GM23338 (cell line): ENCODE measurements at regions not wholly inside any gene's neighbourhood (a gene's known extent, or its start where the extent isn't known, plus 50 kb on each side); places are given as distances from the start of the nearest gene placed in this dataset.

ENCODE experiments used
- ATAC-seq: fragments of 200-7000 bp; cut with Tn5 transposase; 3 replicates; pipeline ENCODE4 v1.9.1; 2020
- DNase-seq: peaks from one replicate; pipeline ENCODE4 v3.0.0-alpha.2; 2015; ENCODE audit warnings: low spot score
- H2AFZ ChIP-seq: fragments of 200-600 bp; sonication (generic); 2 replicates; pipeline ENCODE4 v1.8.0; 2016; ENCODE audit warnings: antibody characterized with exemption, mild to moderate bottlenecking, moderate library complexity
- H3F3A ChIP-seq: fragments of 200-600 bp; sonication (generic); replicated peaks from 2 replicates; pipeline ENCODE4 v1.8.0; 2017; ENCODE audit warnings: antibody characterized with exemption, mixed run types, low read depth
- H3K27ac ChIP-seq: fragments of 200-600 bp; sonication (generic); 2 replicates; pipeline ENCODE4 v1.6.1; 2016; ENCODE audit warnings: low read depth
- H3K27me3 ChIP-seq: fragments of 200-600 bp; sonication (generic); 2 replicates; pipeline ENCODE4 v1.8.0; 2016; ENCODE audit warnings: mild to moderate bottlenecking, mixed run types, moderate library complexity; ENCODE audit not compliant: insufficient read depth
- H3K36me3 ChIP-seq: fragments of 200-600 bp; sonication (generic); 2 replicates; pipeline ENCODE4 v1.8.0; 2016; ENCODE audit warnings: mild to moderate bottlenecking; ENCODE audit not compliant: insufficient read depth
- H3K4me1 ChIP-seq: fragments of 200-600 bp; sonication (generic); 2 replicates; pipeline ENCODE4 v1.8.0; 2016; ENCODE audit warnings: mild to moderate bottlenecking, moderate library complexity; ENCODE audit not compliant: insufficient read depth
- H3K4me2 ChIP-seq: fragments of 200-600 bp; sonication (generic); 2 replicates; pipeline ENCODE4 v1.7.1; 2017; ENCODE audit warnings: mixed run types
- H3K4me3 ChIP-seq: fragments of 200-600 bp; sonication (generic); 2 replicates; pipeline ENCODE4 v1.6.1; 2016; ENCODE audit warnings: mixed run types
- H3K79me2 ChIP-seq: fragments of 200-600 bp; sonication (generic); replicated peaks from 2 replicates; pipeline ENCODE4 v1.8.0; 2017; ENCODE audit warnings: mild to moderate bottlenecking; ENCODE audit not compliant: insufficient read depth
- H3K9me2 ChIP-seq: fragments of 200-600 bp; sonication (generic); 2 replicates; pipeline ENCODE4 v1.8.0; 2017; ENCODE audit not compliant: insufficient read depth
- H4K20me1 ChIP-seq: fragments of 200-600 bp; sonication (generic); replicated peaks from 2 replicates; pipeline ENCODE4 v1.8.0; 2017; ENCODE audit warnings: mild to moderate bottlenecking; ENCODE audit not compliant: insufficient read depth
- H3K27ac Mint-ChIP-seq: 2 replicates; pipeline ENCODE4 v1.8.0; 2020; ENCODE audit warnings: inconsistent platforms, mild to moderate bottlenecking, moderate library complexity, mixed read lengths
- H3K27me3 Mint-ChIP-seq: 3 replicates; pipeline ENCODE4 v1.8.0; 2022; ENCODE audit warnings: low read depth, mild to moderate bottlenecking, moderate library complexity, mixed read lengths, inconsistent platforms; ENCODE audit not compliant: insufficient read depth, poor library complexity
- H3K36me3 Mint-ChIP-seq: 3 replicates; pipeline ENCODE4 v1.8.0; 2021; ENCODE audit warnings: low read depth, mild to moderate bottlenecking, inconsistent platforms, moderate library complexity, mixed read lengths
- H3K4me1 Mint-ChIP-seq: 3 replicates; pipeline ENCODE4 v1.8.0; 2020; ENCODE audit warnings: mild to moderate bottlenecking, inconsistent platforms, mixed read lengths
- H3K4me3 Mint-ChIP-seq: 3 replicates; pipeline ENCODE4 v1.8.0; 2021; ENCODE audit warnings: moderate library complexity, mild to moderate bottlenecking, inconsistent platforms, mixed read lengths
- H3K9me3 Mint-ChIP-seq: 3 replicates; pipeline ENCODE4 v1.8.0; 2020; ENCODE audit warnings: moderate library complexity, mild to moderate bottlenecking, inconsistent platforms, mixed read lengths
- CREB1 ChIP-seq: fragments of 250-450 bp; sonication (Bioruptor Pico); IDR thresholded peaks from 2 replicates; pipeline ENCODE4 v1.5.0; 2020; ENCODE audit warnings: low read depth, mild to moderate bottlenecking, moderate library complexity
- CTCF ChIP-seq, 2 experiments: fragments of 200-600 bp in 1 of 2; sonication (generic) in 1 of 2; conservative IDR thresholded peaks; 2 replicates each; pipeline versions ENCODE4 v1.5.1 to v1.6.1; 2016 to 2017; ENCODE audit warnings: antibody characterized with exemption in 2 of 2, low read depth in 2 of 2, mild to moderate bottlenecking in 2 of 2, moderate library complexity in 1 of 2
- ETS1 ChIP-seq: IDR thresholded peaks from 2 replicates; pipeline ENCODE4 v1.6.1; 2016; ENCODE audit warnings: antibody characterized with exemption
- EZH2 ChIP-seq: fragments of 200-600 bp; sonication (generic); IDR thresholded peaks from one replicate; pipeline ENCODE4 v1.8.0; 2017; ENCODE audit warnings: antibody characterized with exemption, mild to moderate bottlenecking, low read depth; ENCODE audit not compliant: unreplicated experiment
- EZH2phosphoT487 ChIP-seq: fragments of 200-600 bp; sonication (generic); IDR thresholded peaks from one replicate; pipeline ENCODE4 v1.8.1; 2018; ENCODE audit warnings: antibody characterized with exemption; ENCODE audit not compliant: unreplicated experiment
- JUNB ChIP-seq: IDR thresholded peaks from one replicate; pipeline ENCODE4 v1.6.1; 2016; ENCODE audit warnings: antibody characterized with exemption; ENCODE audit not compliant: unreplicated experiment
- NANOG ChIP-seq: IDR thresholded peaks from 2 replicates; pipeline ENCODE4 v1.6.1; 2016; ENCODE audit warnings: antibody characterized with exemption, borderline replicate concordance
- POLR2AphosphoS5 ChIP-seq: IDR thresholded peaks from 2 replicates; pipeline ENCODE4 v1.6.1; 2016; ENCODE audit warnings: antibody characterized with exemption, low read depth
- STAT1 ChIP-seq: IDR thresholded peaks from one replicate; pipeline ENCODE4 v1.6.1; 2016; ENCODE audit warnings: antibody characterized with exemption; ENCODE audit not compliant: unreplicated experiment
- ZNF114 ChIP-seq: fragments of 250-450 bp; sonication (Bioruptor Pico); IDR thresholded peaks from 2 replicates; pipeline ENCODE4 v1.5.0; 2020; ENCODE audit warnings: mild to moderate bottlenecking, moderate library complexity
- ZNF331 ChIP-seq: fragments of 250-450 bp; sonication (Bioruptor Pico); IDR thresholded peaks from 2 replicates; pipeline ENCODE4 v1.5.0; 2020; ENCODE audit warnings: low read depth, mild to moderate bottlenecking, moderate library complexity
- TF ChIP-seq, protein P1 (sequence below): fragments of 250-450 bp; sonication (Bioruptor Pico); IDR thresholded peaks from 2 replicates; pipeline ENCODE4 v1.5.0; 2020; ENCODE audit warnings: mild to moderate bottlenecking, moderate library complexity
- TF ChIP-seq, protein P2 (sequence below): IDR thresholded peaks from one replicate; pipeline ENCODE4 v1.6.1; 2018; ENCODE audit warnings: antibody characterized with exemption; ENCODE audit not compliant: unreplicated experiment

GRCh38 chr15:47384341-47384740, 333.0 kb upstream of the SEMA6D start:
- DNase-seq (peak; percentile 12), ATAC-seq (peak; percentile 66)
- peak overlapping the region; percentile 28; the same call in 1 of the 2 replicates for H3K4me2 ChIP-seq
- Mint-ChIP-seq H3K27ac (peak overlapping the region; percentile 68), H3K27me3 (no peaks in the 10 kb centered on the region), H3K36me3 (no peaks in the 10 kb centered on the region), H3K4me1 (peaks cover 11% of the 10 kb centered on the region), H3K9me3 (no peaks in the 10 kb centered on the region), H3K4me3 (no peak overlapping the region)
- no peaks in the 10 kb centered on the region for H3F3A ChIP-seq
- H2AFZ ChIP-seq, result peak overlapping the region; percentile 97; the same call in 1 of the 2 replicates
- no peaks in the 10 kb centered on the region for H3K36me3 ChIP-seq
- TF ChIP-seq, protein P1, sequence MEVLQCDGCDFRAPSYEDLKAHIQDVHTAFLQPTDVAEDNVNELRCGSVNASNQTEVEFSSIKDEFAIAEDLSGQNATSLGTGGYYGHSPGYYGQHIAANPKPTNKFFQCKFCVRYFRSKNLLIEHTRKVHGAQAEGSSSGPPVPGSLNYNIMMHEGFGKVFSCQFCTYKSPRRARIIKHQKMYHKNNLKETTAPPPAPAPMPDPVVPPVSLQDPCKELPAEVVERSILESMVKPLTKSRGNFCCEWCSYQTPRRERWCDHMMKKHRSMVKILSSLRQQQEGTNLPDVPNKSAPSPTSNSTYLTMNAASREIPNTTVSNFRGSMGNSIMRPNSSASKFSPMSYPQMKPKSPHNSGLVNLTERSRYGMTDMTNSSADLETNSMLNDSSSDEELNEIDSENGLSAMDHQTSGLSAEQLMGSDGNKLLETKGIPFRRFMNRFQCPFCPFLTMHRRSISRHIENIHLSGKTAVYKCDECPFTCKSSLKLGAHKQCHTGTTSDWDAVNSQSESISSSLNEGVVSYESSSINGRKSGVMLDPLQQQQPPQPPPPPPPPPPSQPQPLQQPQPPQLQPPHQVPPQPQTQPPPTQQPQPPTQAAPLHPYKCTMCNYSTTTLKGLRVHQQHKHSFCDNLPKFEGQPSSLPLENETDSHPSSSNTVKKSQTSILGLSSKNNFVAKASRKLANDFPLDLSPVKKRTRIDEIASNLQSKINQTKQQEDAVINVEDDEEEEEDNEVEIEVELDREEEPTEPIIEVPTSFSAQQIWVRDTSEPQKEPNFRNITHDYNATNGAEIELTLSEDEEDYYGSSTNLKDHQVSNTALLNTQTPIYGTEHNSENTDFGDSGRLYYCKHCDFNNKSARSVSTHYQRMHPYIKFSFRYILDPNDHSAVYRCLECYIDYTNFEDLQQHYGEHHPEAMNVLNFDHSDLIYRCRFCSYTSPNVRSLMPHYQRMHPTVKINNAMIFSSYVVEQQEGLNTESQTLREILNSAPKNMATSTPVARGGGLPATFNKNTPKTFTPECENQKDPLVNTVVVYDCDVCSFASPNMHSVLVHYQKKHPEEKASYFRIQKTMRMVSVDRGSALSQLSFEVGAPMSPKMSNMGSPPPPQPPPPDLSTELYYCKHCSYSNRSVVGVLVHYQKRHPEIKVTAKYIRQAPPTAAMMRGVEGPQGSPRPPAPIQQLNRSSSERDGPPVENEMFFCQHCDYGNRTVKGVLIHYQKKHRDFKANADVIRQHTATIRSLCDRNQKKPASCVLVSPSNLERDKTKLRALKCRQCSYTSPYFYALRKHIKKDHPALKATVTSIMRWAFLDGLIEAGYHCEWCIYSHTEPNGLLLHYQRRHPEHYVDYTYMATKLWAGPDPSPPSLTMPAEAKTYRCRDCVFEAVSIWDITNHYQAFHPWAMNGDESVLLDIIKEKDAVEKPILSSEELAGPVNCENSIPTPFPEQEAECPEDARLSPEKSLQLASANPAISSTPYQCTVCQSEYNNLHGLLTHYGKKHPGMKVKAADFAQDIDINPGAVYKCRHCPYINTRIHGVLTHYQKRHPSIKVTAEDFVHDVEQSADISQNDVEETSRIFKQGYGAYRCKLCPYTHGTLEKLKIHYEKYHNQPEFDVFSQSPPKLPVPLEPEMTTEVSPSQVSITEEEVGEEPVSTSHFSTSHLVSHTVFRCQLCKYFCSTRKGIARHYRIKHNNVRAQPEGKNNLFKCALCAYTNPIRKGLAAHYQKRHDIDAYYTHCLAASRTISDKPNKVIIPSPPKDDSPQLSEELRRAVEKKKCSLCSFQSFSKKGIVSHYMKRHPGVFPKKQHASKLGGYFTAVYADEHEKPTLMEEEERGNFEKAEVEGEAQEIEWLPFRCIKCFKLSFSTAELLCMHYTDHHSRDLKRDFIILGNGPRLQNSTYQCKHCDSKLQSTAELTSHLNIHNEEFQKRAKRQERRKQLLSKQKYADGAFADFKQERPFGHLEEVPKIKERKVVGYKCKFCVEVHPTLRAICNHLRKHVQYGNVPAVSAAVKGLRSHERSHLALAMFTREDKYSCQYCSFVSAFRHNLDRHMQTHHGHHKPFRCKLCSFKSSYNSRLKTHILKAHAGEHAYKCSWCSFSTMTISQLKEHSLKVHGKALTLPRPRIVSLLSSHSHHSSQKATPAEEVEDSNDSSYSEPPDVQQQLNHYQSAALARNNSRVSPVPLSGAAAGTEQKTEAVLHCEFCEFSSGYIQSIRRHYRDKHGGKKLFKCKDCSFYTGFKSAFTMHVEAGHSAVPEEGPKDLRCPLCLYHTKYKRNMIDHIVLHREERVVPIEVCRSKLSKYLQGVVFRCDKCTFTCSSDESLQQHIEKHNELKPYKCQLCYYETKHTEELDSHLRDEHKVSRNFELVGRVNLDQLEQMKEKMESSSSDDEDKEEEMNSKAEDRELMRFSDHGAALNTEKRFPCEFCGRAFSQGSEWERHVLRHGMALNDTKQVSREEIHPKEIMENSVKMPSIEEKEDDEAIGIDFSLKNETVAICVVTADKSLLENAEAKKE, result no peak
- no peak for TF ChIP-seq JUNB
- no peak for TF ChIP-seq NANOG
- no peak for TF ChIP-seq ETS1
- no peak for TF ChIP-seq EZH2phosphoT487
- TF ChIP-seq EZH2, result no peak
- TF ChIP-seq, protein P2, sequence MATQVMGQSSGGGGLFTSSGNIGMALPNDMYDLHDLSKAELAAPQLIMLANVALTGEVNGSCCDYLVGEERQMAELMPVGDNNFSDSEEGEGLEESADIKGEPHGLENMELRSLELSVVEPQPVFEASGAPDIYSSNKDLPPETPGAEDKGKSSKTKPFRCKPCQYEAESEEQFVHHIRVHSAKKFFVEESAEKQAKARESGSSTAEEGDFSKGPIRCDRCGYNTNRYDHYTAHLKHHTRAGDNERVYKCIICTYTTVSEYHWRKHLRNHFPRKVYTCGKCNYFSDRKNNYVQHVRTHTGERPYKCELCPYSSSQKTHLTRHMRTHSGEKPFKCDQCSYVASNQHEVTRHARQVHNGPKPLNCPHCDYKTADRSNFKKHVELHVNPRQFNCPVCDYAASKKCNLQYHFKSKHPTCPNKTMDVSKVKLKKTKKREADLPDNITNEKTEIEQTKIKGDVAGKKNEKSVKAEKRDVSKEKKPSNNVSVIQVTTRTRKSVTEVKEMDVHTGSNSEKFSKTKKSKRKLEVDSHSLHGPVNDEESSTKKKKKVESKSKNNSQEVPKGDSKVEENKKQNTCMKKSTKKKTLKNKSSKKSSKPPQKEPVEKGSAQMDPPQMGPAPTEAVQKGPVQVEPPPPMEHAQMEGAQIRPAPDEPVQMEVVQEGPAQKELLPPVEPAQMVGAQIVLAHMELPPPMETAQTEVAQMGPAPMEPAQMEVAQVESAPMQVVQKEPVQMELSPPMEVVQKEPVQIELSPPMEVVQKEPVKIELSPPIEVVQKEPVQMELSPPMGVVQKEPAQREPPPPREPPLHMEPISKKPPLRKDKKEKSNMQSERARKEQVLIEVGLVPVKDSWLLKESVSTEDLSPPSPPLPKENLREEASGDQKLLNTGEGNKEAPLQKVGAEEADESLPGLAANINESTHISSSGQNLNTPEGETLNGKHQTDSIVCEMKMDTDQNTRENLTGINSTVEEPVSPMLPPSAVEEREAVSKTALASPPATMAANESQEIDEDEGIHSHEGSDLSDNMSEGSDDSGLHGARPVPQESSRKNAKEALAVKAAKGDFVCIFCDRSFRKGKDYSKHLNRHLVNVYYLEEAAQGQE, result no peak
- no peak for TF ChIP-seq CTCF (conservative IDR thresholded peaks at IDR 0.05; ENCODE audit: low read depth in 2 of 2)
- no peak for TF ChIP-seq STAT1
- TF ChIP-seq ZNF331 (CRISPR knock-in tag), result no peak
- no peak for TF ChIP-seq CREB1
- no peak for TF ChIP-seq ZNF114 (CRISPR knock-in tag)
- TF ChIP-seq POLR2AphosphoS5, result no peak
- H3K4me1 ChIP-seq, result peaks cover 5% of the 10 kb centered on the region
- H4K20me1 ChIP-seq, result no peaks in the 10 kb centered on the region
- H3K27ac ChIP-seq, result no peak overlapping the region
- H3K27me3 ChIP-seq, result no peaks in the 10 kb centered on the region
- no peaks in the 10 kb centered on the region for H3K79me2 ChIP-seq
- H3K9me2 ChIP-seq, result no peaks in the 10 kb centered on the region
- no peak overlapping the region for H3K4me3 ChIP-seq
